ENCODE measurements at regions not wholly inside any gene's neighbourhood (a gene's known extent, or its start where the extent isn't known, plus 50 kb on each side); places are given as distances from the start of the nearest gene placed in this dataset.

- no peak overlapping the region for H3K4me3 ChIP-seq (ENCODE audit: low read depth, low read length)
- no peak for TF ChIP-seq CTCF (IDR thresholded peaks at IDR 0.05; ENCODE audit: borderline replicate concordance, insufficient read depth, low read depth, low read length)
Observed at GRCh38 chr18:77632758-77633157, 383.1 kb downstream of the GALR1 start.

- TF ChIP-seq CTCF (IDR thresholded peaks at IDR 0.05; ENCODE audit: borderline replicate concordance, insufficient read depth, low read depth, low read length): no peak
- no peak overlapping the region for H3K4me3 ChIP-seq (ENCODE audit: low read depth, low read length)
Observed at GRCh38 chr18:77634494-77634893, 384.8 kb downstream of the GALR1 start.

GRCh38 chr18:77635451-77635850, 385.8 kb downstream of the GALR1 start:
- TF ChIP-seq CTCF (IDR thresholded peaks at IDR 0.05; ENCODE audit: borderline replicate concordance, insufficient read depth, low read depth, low read length): no peak
- no peak overlapping the region for H3K4me3 ChIP-seq (ENCODE audit: low read depth, low read length)

- TF ChIP-seq CTCF (IDR thresholded peaks at IDR 0.05; ENCODE audit: borderline replicate concordance, insufficient read depth, low read depth, low read length): no peak
- H3K4me3 ChIP-seq (ENCODE audit: low read depth, low read length): no peak overlapping the region
Observed at GRCh38 chr18:77635858-77636257, 386.2 kb downstream of the GALR1 start.

- H3K4me3 ChIP-seq (ENCODE audit: low read depth, low read length): no peak overlapping the region
- TF ChIP-seq CTCF (IDR thresholded peaks at IDR 0.05; ENCODE audit: borderline replicate concordance, insufficient read depth, low read depth, low read length): no peak
Observed at GRCh38 chr18:77645170-77645872, 395.7 kb downstream of the GALR1 start.

GRCh38 chr18:77647472-77647871, 397.8 kb downstream of the GALR1 start:
- TF ChIP-seq CTCF (IDR thresholded peaks at IDR 0.05; ENCODE audit: borderline replicate concordance, insufficient read depth, low read depth, low read length): no peak
- H3K4me3 ChIP-seq (ENCODE audit: low read depth, low read length): no peak overlapping the region

GRCh38 chr18:77648411-77648810, 398.8 kb downstream of the GALR1 start:
- no peak for TF ChIP-seq CTCF (IDR thresholded peaks at IDR 0.05; ENCODE audit: borderline replicate concordance, insufficient read depth, low read depth, low read length)
- H3K4me3 ChIP-seq (ENCODE audit: low read depth, low read length): no peak overlapping the region
